Liver (tissue), 8 donors: ENCODE measurements at regions not wholly inside any gene's neighbourhood (a gene's known extent, or its start where the extent isn't known, plus 50 kb on each side); places are given as distances from the start of the nearest gene placed in this dataset.

Source experiments
- DNase-seq: peaks from one replicate; pipeline ENCODE4 v3.0.0-alpha.2; 2017; ENCODE audit warnings: low spot score
- H3K27ac ChIP-seq, 2 donors: one replicate each; pipeline ENCODE4 v1.7.0; 2013; ENCODE audit warnings: inconsistent platforms in 2 of 2, low read length in 2 of 2, control low read depth in 1 of 2, low read depth in 1 of 2, mild to moderate bottlenecking in 1 of 2
- H3K27me3 ChIP-seq, 4 donors: one replicate each; pipeline versions ENCODE4 v1.6.1 to v1.7.0; 2013; ENCODE audit warnings: low read length in 3 of 4, inconsistent platforms in 1 of 4, mild to moderate bottlenecking in 1 of 4, moderate library complexity in 1 of 4; ENCODE audit not compliant: control insufficient read depth in 4 of 4, insufficient read depth in 4 of 4
- H3K36me3 ChIP-seq, 4 donors: one replicate each; pipeline versions ENCODE4 v1.6.1 to v1.7.0; 2013; ENCODE audit warnings: low read length in 3 of 4, mild to moderate bottlenecking in 3 of 4, low read depth in 1 of 4, moderate library complexity in 1 of 4; ENCODE audit not compliant: control insufficient read depth in 4 of 4, insufficient read depth in 3 of 4
- H3K4me1 ChIP-seq, 4 donors: one replicate each; pipeline versions ENCODE4 v1.6.1 to v1.7.0; 2013; ENCODE audit warnings: low read length in 3 of 4, mild to moderate bottlenecking in 3 of 4, moderate library complexity in 1 of 4; ENCODE audit not compliant: control insufficient read depth in 4 of 4, insufficient read depth in 4 of 4
- H3K4me3 ChIP-seq, 3 donors: one replicate each; pipeline versions ENCODE4 v1.6.1 to v1.7.0; 2013; ENCODE audit warnings: low read length in 3 of 3, control low read depth in 1 of 3, low read depth in 1 of 3, mild to moderate bottlenecking in 1 of 3
- H3K9ac ChIP-seq, 2 donors: one replicate each; pipeline ENCODE4 v1.7.0; 2013; ENCODE audit warnings: low read length in 2 of 2, mild to moderate bottlenecking in 2 of 2, moderate library complexity in 2 of 2, control low read depth in 1 of 2, low read depth in 1 of 2
- H3K9me3 ChIP-seq, 4 donors: one replicate each; pipeline versions ENCODE4 v1.6.1 to v1.7.0; 2013; ENCODE audit warnings: low read length in 3 of 4; ENCODE audit not compliant: control insufficient read depth in 4 of 4
- ATF3 ChIP-seq: IDR thresholded peaks from 2 replicates; pipeline ENCODE4 v1.6.1; 2016; ENCODE audit warnings: antibody characterized with exemption
- CTCF ChIP-seq: fragments of 150-350 bp; IDR thresholded peaks from 2 replicates; pipeline ENCODE4 v1.5.1; 2017; ENCODE audit warnings: improper control_type of control experiment, low read depth, low read length; ENCODE audit not compliant: missing input control
- EGR1 ChIP-seq, 2 donors: IDR thresholded peaks; 2 replicates each; pipeline ENCODE4 v1.6.1; 2016 to 2018; ENCODE audit warnings: antibody characterized with exemption in 2 of 2, low read depth in 2 of 2
- FOXA1 ChIP-seq: IDR thresholded peaks from 2 replicates; pipeline ENCODE4 v1.6.1; 2016; ENCODE audit warnings: antibody characterized with exemption
- FOXA2 ChIP-seq: IDR thresholded peaks from 2 replicates; pipeline ENCODE4 v1.6.1; 2016; ENCODE audit warnings: antibody characterized with exemption
- GABPA ChIP-seq, 2 donors: IDR thresholded peaks in 1 of 2; conservative IDR thresholded peaks in 1 of 2; 2 replicates each; pipeline ENCODE4 v1.6.1; 2016; ENCODE audit warnings: antibody characterized with exemption in 2 of 2, mild to moderate bottlenecking in 1 of 2, moderate library complexity in 1 of 2
- HNF4A ChIP-seq, 2 donors: conservative IDR thresholded peaks; 2 replicates each; pipeline ENCODE4 v1.6.1; 2016; ENCODE audit warnings: antibody characterized with exemption in 2 of 2, mild to moderate bottlenecking in 2 of 2
- HNF4G ChIP-seq: IDR thresholded peaks from 2 replicates; pipeline ENCODE4 v1.6.1; 2016; ENCODE audit warnings: antibody characterized with exemption
- JUND ChIP-seq, 2 donors: IDR thresholded peaks; 2 replicates each; pipeline ENCODE4 v1.6.1; 2016; ENCODE audit warnings: antibody characterized with exemption in 2 of 2
- MAX ChIP-seq: IDR thresholded peaks from 2 replicates; pipeline ENCODE4 v1.6.1; 2016; ENCODE audit warnings: antibody characterized with exemption
- NR2F2 ChIP-seq: IDR thresholded peaks from 2 replicates; pipeline ENCODE4 v1.6.1; 2016; ENCODE audit warnings: antibody characterized with exemption
- RAD21 ChIP-seq, 2 donors: IDR thresholded peaks; 2 replicates each; pipeline ENCODE4 v1.6.1; 2016; ENCODE audit warnings: antibody characterized with exemption in 2 of 2, mild to moderate bottlenecking in 2 of 2
- REST ChIP-seq: IDR thresholded peaks from 2 replicates; pipeline ENCODE4 v1.6.1; 2016; ENCODE audit warnings: antibody characterized with exemption, mild to moderate bottlenecking
- RXRA ChIP-seq, 2 donors: IDR thresholded peaks; 2 replicates each; pipeline ENCODE4 v1.6.1; 2017 to 2018; ENCODE audit warnings: antibody characterized with exemption in 2 of 2, mild to moderate bottlenecking in 1 of 2
- SP1 ChIP-seq: IDR thresholded peaks from 2 replicates; pipeline ENCODE4 v1.6.1; 2018; ENCODE audit warnings: antibody characterized with exemption, mild to moderate bottlenecking
- TAF1 ChIP-seq: conservative IDR thresholded peaks from 2 replicates; pipeline ENCODE4 v1.6.1; 2016; ENCODE audit warnings: antibody characterized with exemption, mild to moderate bottlenecking
- YY1 ChIP-seq: IDR thresholded peaks from 2 replicates; pipeline ENCODE4 v1.6.1; 2016; ENCODE audit warnings: antibody characterized with exemption, mild to moderate bottlenecking
- ZBTB33 ChIP-seq: IDR thresholded peaks from 2 replicates; pipeline ENCODE4 v1.6.1; 2016; ENCODE audit warnings: antibody characterized with exemption
- WGBS: extraction: QIAGEN DNeasy Blood & Tissue Kit; methylation state at CpG from one replicate; pipeline ENCODE4 v1.1.7; 2013; 5-methylcytosine and 5-hydroxymethylcytosine counted together
- donor health status: healthy.
- donor health status: healthy.
- donor health status: healthy.
- donor health status: healthy.
- donor health status: healthy.

- no peaks in the 10 kb centered on the region for H3K9me3 ChIP-seq
- H3K4me1 ChIP-seq, result no peaks in the 10 kb centered on the region
- WGBS, result 68% methylated on average over 3 of the region's 3 CpGs
- no peaks in the 10 kb centered on the region for H3K27me3 ChIP-seq
- DNase-seq, result no peak
- no peak overlapping the region for H3K9ac ChIP-seq
- H3K4me3 ChIP-seq, result no peak overlapping the region
- no peak for TF ChIP-seq JUND (IDR thresholded peaks at IDR 0.05)
- TF ChIP-seq ZBTB33, result no peak
- TF ChIP-seq REST, result no peak
- no peak for TF ChIP-seq HNF4A (conservative IDR thresholded peaks at IDR 0.05)
- TF ChIP-seq MAX, result no peak
- TF ChIP-seq YY1, result no peak
- no peak for TF ChIP-seq ATF3
- no peak for TF ChIP-seq TAF1
- no peak for TF ChIP-seq GABPA (IDR thresholded peaks at IDR 0.05 in 1 of 2, conservative IDR thresholded peaks at IDR 0.05 in 1 of 2)
- TF ChIP-seq RAD21 (IDR thresholded peaks at IDR 0.05), result no peak
- TF ChIP-seq NR2F2, result no peak
- TF ChIP-seq FOXA2, result no peak
- TF ChIP-seq FOXA1, result no peak
- TF ChIP-seq HNF4G, result no peak
- no peak for TF ChIP-seq SP1
- TF ChIP-seq RXRA (IDR thresholded peaks at IDR 0.05), result no peak
- no peak for TF ChIP-seq EGR1 (IDR thresholded peaks at IDR 0.05; ENCODE audit: low read depth in 2 of 2)
- no peak for TF ChIP-seq CTCF
- H3K36me3 ChIP-seq, result no peaks in the 10 kb centered on the region
- no peak overlapping the region for H3K27ac ChIP-seq
These were observed 221.9 kb downstream of the UXS1 start for GRCh38 chr2:105972246-105972645.
